ENCODE measurements at regions not wholly inside any gene's neighbourhood (a gene's known extent, or its start where the extent isn't known, plus 50 kb on each side); places are given as distances from the start of the nearest gene placed in this dataset.
A peak's percentile ranks its signal among the peaks of the same experiment; 100 is the strongest.

DNA sequence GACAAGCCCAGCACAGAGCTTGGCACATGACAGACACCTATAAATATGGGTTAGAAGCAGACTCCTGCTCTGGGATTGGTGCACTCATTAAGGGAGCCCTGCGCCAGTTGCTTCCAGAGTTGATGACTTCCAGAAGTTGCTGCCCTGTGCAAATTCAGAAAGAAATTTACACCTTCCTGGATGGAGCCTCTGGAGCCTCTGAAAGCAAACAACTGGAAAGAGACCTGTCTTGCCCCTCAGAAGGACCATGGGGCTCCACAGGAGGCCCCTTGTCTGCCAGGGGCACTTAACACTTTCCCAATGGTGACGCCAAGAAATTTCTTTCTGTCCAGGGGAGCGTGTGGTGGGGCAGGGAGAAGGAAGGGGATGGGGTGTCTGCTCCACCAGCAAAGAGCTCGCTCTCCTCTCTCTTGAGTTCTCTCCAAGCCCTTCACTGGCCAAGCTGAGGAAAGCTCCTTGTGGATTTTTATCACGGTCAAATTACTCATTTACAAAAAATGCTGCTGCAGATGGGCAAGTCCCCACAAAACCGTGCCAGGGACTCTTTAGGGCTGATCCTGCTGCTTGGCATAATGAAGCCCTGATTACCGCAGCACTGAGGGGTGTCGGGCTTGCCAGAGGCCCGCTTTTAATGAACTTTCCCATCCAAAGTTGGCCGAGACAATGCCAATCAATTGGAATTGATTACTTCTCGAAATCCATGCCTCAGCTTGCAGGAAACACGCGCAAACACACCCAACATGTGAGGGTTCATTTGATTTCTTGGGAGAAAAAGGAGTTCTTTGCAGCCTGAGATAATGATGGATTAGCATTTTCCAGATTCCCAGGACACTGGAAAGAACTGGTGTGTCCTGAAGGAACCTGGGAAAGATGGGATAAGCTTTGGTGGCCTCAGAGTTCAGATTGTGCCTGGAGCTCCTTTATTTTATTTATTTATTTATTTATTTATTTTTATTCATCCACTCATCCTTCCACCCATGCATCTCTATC lies 583.6 kb upstream of the CDH5 start:
- DNase-seq: no peak

DNA sequence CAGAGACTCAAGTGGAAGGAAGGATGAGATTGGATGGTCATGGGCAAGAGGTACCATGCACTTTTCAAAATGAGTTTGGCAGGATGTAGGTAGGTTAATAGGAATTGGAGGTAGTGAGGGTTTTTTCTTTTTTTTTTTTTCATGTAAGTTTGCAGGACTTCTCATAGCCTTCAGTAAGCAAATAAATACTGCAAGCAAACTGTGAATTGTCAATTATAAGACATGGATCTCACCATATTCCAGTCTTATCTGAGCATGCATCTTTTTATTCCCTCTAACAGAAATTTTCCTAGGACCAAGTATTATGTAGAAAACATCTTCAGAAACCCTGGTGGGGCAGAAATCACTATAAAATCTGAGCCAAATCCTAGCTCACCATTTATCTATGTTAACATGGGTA lies 584.6 kb upstream of the CDH5 start:
- no peak for DNase-seq

DNA sequence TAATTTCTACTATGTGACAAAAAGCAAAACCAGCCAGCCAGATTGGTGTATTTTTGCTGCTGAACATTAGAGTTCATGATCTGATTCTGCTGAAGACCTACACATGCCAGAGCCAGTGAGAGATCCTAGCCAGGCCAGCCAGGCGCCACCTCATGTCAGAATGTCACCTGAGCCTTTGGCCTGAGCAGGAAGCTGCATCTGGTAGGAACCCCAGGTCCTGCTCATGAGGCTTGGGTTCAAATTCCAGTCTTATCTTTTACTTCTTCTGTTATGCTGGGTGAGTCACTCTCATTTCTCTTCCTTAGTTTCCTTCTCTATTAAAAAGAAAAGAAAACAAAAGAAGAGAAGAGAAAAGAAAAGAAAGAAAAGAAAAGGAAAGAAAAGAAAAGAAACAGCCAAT lies 585.1 kb upstream of the CDH5 start:
- DNase-seq: no peak

DNA sequence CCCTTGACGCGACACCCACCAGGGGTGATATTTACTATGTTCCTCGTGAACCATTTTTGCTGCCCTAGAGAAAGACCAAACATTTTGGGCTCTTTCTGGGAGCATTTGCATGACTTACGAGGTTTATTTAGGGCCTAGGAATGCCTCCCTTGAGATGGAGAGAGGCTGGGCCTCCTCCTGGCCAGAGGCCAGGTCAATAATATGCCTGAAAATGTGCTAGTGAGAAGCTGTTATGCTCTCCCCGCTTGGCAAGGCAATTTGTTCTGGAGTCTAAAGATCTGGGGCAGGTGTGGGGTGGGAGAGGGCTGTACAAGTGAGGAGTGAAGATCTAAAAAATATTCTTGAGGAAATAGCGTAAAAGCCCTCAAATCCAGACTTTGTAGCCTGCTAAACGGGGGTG lies 587.3 kb upstream of the CDH5 start:
- no peak for DNase-seq

DNA sequence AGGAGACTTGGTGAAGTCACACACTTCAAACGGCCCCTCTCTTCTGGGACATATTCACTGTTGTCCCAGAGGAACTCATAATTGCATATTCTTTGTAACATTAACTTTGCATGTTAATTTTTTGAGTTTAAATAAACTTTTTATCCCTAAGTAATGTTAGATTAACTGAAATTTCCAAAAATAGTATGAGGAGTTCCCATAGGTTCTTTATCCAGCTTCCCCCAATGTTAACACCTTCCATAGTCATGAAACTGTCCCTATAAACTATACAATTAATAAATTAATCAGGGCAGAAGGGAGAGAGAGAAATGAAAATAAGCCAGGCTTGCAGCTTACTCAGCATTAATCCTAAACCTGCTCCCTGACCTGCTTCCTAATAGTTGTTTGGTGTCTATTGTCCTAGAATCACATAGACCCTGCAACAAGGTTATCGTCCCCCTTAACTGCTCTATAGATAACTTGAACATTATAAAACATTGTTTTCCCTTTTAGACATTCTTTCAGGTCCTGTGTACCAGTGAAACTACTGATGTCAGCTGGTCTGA lies 589.8 kb upstream of the CDH5 start:
- DNase-seq: no peak

DNA sequence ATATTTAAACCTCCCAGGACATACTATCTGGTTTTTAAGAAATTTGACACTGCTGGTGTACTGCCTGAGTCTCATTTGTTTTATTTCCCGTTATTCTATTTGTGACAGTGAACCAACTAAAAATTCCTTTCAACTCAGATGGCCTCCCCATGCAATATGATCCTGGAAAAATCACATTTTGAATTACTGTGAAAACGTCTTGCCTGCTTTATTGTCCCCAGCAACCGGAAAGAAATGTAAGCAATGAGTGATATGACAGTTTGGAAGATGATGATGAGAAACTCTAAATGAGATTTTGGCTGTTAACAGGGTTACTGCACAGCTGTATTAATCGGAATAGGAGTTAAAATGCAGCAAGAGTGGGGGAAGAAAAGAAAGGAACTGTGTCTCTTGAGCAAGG lies 590.7 kb upstream of the CDH5 start:
- DNase-seq: no peak

DNA sequence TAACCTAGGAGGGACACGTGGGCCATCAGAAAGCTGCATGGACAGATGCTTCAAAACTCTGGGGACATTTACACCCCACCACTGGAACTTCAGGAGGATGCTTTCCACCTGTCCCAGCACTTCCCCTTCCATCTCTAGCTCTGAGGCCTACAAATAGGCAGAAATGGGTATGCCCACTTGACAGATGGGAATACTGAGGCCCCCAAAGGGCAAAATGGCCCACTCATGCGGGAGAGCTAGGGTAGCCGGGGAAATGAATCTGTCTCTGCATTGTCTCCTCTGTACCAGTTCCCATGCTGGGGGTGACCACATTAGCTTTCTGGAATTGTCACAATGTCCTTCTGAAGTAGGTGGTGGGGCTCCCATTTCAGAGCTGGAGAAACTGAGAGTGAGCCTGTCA lies 592.1 kb upstream of the CDH5 start:
- no peak for DNase-seq

DNA sequence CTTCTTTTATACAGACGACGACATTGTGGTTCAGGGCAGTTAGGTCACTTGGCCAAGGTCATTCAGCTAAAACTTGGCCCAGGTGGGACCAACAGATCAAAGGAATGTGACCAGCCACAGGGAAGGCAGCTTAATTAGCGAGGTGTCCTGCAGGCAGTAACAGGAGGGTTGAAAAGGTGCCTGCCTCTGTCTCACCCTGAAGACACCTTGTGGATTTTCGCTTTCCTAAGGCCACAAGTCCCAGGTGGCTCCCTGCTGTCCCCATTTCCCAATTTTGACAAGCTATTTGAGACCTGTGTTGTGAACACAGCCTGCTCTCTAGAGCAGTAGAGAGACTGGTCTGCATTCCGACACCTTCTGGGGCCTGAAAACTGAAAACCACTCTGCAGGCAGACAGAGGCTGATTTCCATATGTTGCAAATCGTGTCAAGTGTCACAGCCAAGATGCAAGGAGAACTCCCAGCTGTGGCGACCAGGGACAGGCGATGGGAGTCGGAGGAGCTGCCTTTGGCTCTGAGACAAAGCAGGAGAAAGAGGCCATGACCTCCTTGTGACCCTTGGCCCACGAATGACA lies 593.1 kb upstream of the CDH5 start:
- no peak for DNase-seq

DNA sequence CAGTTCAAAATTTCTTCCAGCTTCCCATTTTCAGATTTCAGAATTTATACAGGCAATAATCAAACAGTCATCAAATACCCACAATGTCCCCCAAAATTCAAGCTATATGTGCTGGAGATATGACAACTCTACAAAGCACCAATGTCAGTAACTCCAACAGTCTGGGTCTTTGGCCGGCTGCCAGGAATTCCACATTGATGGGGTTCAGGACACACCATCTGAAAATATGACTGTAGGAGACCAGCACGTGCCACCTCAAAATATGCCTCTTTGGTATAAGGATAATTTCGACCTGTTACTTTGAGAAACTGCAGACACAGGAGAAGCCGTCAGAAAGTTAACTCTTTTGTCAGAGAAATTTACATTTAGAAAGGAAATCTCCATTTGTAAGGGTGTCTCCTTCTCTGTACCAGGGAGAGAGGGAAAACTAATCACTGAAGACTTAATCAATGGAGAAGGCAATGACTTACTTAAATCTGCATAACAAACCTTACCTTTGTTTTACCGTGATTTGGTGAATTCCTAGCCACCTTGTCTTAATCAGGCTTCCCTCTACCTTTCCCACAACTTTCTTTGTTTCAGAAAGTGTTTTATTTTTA lies 594.3 kb upstream of the CDH5 start:
- no peak for DNase-seq

DNA sequence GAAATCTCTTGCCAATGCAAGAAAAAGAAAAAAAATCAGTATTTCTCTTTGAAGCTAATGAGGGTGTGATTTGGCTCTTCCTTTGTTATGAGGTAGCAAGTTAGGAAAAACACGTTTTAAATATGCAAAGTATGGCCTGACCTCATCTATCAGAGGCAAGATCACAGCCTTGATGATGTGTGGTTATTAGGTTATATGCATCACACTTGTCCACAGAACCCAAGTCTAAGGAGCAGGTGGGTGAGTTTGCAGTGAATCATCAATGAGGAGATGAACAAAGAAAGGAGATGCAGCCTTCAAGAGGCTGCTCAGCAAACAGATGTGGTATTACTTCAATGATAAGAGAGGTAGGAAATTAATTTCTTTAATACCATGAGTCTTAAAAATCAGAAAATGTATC lies 594.8 kb upstream of the CDH5 start:
- DNase-seq: no peak

DNA sequence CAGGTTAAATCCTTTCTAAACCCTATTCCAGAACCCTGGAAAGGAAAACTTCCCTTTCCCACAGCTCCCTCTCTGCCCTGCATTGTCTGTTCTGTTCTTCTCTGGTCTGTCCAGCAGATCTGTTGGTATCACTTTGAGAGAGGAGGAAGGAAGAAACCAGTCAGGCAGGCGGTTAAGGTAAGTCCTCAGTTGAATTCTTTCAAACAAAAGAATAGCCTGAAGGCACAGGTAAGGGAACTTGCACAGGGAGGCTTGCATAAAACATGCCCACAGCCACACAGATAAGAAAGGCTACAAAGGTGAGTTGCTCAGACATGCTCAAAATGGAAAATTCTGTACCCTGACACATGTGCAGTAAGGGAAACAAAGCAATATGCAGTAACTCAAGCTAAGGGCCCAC lies 595.7 kb upstream of the CDH5 start:
- DNase-seq: no peak

DNA sequence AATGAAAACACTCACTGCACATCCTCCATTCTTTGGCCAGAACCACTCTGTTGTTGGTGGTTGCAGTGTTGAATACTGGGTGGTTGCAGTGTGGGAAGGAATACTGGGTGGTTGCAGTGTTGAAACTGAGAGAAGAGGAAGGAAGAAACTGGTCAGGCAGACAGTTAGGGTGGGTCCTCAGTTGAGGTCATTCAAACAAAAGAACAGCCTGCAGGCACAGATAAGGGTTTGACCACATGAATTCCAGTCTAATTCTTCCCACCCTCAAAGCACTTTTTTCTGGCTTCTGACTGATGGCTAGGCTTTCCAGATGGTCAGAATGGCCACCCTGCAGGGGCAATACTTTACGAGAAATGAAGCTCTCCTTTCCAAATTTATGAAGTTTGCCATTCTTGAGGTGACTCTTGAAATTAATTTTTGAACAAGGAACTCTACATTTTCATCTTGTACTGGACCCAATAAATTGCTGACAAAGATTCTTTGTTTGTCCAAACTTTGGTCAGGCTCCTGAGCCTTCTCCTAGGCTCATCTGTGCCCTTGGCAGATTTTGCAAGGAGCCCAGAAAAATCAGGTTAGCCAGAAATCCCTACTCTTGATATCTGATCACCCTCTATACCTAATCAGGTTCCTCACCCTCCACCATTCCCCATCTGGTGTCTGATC lies 596.6 kb upstream of the CDH5 start:
- peak; percentile 60 for DNase-seq

DNA sequence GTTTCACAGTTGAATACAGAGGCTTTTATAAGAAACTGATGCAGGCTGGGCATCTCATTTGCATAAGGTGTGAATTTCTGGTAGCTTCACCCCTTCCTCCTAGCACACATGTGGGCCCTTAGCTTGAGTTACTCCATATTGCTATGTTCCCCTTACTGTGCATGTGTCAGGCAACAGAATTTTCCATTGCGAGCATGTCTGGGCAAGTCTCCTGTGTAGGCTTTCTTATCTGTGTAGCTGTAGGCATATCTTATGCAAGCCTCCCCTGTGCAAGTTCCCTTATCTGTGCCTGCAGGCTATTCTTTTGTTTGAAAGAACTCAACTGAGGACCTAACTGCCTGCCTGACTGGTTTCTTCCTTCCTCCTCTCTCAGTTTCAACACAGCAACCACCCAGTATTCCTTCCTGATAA lies 597.4 kb upstream of the CDH5 start:
- peak; percentile 86 for DNase-seq

DNA sequence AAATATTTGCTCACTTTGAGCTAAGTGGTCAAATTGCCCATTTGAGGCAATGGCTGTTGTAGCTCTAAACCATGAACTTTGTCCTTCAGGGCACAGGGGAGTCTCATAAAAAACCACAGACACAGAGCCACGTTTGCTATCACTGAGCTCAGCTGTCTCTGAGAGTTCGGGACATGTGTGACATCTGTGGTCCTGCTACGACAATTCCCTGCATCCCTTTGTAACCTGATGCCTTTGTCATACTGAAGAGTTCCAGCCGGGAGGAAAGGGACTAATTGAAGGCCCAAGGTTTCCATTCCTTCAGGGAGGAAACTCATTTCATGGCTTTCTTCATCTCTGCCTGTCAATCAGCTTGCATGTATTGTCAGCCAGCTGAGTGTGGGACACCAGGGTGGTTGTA lies 599.4 kb upstream of the CDH5 start:
- no peak for DNase-seq

DNA sequence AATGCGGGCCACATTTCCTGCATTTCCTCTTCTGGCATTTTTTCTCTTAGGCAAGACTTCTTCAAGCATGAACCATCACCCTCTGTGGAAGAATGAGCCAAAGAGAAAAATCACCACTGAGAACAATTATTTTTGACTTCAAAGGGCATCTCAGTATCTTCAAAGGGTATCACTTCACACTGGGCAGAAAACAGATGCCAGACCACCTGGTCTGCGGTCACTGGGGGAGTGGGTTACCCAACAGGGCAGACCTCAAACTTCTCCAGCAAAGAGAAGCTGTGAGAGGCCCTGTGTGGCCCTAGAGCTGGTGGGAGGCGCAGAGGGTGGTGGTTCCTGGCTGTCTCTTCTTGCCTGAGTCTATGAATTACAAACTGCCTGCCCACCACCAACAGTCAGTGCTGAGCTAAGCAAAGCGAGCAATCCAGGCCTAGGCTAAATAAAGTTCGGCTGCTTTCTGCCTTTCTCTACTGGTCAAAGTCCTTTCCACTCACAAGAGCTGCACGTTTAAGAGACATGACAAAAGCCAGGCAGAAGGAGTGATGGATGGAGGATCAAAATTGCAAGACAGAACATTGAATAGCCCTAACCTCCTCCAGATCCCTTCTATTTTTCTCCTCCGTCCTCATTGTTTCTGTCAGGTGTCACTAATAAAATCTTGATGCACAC lies 602.7 kb upstream of the CDH5 start:
- DNase-seq: no peak

DNA sequence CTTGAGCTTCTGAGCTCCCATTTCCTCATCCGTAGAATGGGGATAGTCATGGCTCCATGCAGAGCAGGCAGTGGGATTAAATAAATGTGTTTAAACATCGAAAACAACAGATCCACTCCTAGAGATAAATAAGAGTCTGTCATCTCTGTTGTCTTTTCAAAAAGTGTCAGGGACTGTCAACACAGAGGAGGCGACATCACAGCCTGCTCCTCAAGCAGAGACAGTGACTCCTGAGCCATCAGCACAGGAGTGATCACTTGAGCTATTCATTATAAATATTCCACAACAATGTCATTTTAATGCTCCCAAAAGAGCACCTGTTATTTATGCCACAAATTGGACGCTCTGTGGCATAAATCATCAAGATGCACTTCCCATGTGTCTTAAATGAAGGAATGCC lies 605.6 kb upstream of the CDH5 start:
- no peak for DNase-seq

DNA sequence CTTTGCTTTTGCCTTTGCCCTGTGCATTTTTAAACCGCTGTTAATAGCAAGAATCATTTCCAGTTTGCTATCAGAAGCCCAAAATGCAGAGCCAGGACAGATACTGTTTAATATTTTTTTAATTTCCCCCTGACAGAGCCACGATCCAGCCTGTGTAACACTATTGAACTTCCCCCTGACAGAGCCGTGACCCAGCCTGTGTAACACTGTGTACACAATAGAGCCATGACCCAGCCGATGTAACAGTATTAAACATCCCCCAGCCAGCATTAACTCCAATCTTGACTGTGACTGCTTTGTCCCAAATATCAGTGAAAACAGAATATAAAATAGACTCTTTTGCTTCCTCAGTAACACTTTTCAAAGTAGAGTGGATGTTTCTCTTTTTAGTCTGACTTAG lies 607.9 kb upstream of the CDH5 start:
- no peak for DNase-seq

DNA sequence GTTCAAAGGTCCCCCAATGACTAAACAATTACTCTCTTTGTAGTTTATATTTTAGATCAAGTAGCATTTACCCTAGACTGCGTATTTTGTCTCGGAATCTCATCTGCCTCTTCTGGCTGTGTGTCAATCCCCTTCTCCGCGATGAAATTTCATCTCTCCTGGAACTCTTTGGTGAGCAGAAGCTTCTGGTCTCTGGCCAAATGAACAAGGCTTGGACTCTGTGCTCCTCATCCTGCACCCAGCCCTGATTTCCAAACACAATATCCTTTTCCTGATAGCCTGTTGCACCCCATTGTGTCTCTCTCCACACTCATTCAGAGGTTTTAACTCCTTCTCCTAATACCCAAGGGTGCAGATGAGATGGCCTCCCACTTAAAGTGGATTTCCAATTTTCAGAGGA lies 609.4 kb upstream of the CDH5 start:
- no peak for DNase-seq

DNA sequence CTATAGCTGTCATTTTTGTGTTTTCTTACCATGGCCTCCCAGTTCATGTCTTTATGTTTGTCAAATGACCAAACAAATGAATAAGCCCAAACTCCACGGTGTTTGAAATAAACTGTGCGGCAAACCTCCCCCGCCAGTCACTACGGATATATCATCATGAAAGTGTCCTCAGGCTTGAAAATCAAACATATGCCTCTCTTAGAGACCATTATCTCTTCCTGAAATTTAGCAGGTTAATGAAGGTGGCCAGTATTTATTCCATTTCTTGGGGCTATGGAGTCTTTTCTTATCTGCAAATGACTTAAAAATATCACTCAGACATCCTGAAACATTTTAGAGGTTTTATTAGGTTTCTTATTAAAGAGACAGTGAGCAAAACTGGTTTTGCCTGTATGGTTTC lies 610.3 kb upstream of the CDH5 start:
- no peak for DNase-seq

DNA sequence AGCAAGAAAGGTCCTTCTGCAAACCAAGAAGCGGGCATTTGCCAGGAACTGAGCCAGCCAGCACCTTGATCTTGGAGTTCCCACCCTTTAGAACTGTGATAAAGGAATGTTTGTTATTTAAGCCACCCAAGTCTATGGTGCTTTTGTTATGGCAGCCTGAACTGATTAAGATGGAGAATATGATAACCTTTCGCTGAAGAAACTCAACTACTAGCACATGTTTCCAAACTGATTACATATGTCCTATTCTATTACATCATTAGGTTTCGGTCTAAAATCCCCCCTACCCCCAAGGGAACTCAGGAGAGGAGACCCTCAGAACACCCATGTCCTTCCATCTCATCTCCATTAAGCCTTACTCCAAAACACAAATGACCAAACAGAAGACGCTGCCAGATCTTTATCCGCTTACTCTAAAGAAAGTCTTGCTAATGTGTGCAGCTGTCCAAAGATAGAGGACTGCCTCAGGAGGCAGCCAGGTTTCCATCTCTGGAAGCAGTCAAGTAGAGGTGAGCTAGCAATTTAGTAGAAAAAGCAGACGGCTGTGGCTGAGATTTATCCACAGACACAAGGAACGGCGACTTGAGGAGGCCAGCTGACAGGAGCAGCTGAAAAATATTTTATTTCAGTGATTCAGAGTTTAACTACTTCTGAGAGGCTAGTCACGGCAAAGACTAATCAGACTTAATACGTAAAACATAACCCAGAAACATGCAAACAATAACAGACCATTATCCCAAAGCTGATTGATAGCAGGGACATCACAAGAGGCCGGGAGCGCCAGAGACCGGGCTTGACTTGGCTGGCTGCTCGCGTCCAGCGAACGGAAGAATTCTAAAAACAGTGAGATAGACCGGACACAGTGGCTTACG lies 611.4 kb upstream of the CDH5 start:
- DNase-seq: no peak

DNA sequence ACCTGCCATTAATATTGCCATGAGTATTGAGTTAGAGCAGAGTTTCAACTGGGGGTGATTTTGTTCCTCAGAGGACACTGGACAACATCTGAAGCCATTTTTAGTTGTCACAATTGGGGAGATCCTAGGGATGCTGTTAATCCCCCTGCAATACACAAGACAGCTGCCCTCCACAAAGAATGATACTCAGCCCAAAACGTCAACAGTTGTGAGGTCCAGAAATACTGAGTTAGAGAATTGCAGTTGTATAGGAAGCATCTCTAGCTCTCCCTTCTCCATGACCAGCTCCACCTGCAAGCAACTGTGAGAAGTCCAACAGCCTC lies 614.0 kb upstream of the CDH5 start:
- no peak for DNase-seq
